ENCODE measurements at regions not wholly inside any gene's neighbourhood (a gene's known extent, or its start where the extent isn't known, plus 50 kb on each side); places are given as distances from the start of the nearest gene placed in this dataset.

GRCh38 chr20:51083447-51083846, 60.5 kb upstream of the KCNG1 start:
- no peaks in the 10 kb centered on the region for H3K27me3 ChIP-seq (replicated peaks; ENCODE audit: insufficient read depth)
- DNase-seq (ENCODE audit: low spot score): no peak
- H3K36me3 ChIP-seq: no peaks in the 10 kb centered on the region
- H3K4me1 ChIP-seq (replicated peaks): no peaks in the 10 kb centered on the region
- no peak for TF ChIP-seq POLR2A (IDR thresholded peaks at IDR 0.05)
- no peak for TF ChIP-seq CTCF (IDR thresholded peaks at IDR 0.05)
- no peak for TF ChIP-seq POLR2AphosphoS5 (IDR thresholded peaks at IDR 0.05)
- WGBS: 80% methylated on average over 4 of the region's 4 CpGs
- H3K9me3 ChIP-seq: no peaks in the 10 kb centered on the region
- intact Hi-C loops (cut with DNase I): no loop called here
- H3K4me3 ChIP-seq: no peak overlapping the region
- H3K27ac ChIP-seq: no peak overlapping the region

GRCh38 chr20:51082988-51083387, 60.1 kb upstream of the KCNG1 start:
- no peaks in the 10 kb centered on the region for H3K4me1 ChIP-seq (replicated peaks)
- H3K4me3 ChIP-seq: no peak overlapping the region
- intact Hi-C loops (cut with DNase I): no loop called here
- no peaks in the 10 kb centered on the region for H3K36me3 ChIP-seq
- no peaks in the 10 kb centered on the region for H3K9me3 ChIP-seq
- 90% methylated on average over 3 of the region's 3 CpGs for WGBS
- no peak for TF ChIP-seq POLR2AphosphoS5 (IDR thresholded peaks at IDR 0.05)
- TF ChIP-seq POLR2A (IDR thresholded peaks at IDR 0.05): no peak
- TF ChIP-seq CTCF (IDR thresholded peaks at IDR 0.05): no peak
- H3K27me3 ChIP-seq (replicated peaks; ENCODE audit: insufficient read depth): no peaks in the 10 kb centered on the region
- no peak overlapping the region for H3K27ac ChIP-seq
- DNase-seq (ENCODE audit: low spot score): no peak

GRCh38 chr20:51080516-51080915, 57.6 kb upstream of the KCNG1 start:
- 42% methylated on average over 3 of the region's 3 CpGs for WGBS

GRCh38 chr20:51079488-51079887, 56.6 kb upstream of the KCNG1 start:
- intact Hi-C loops (cut with DNase I): no loop called here
- no peak overlapping the region for H3K27ac ChIP-seq
- no peaks in the 10 kb centered on the region for H3K9me3 ChIP-seq
- no peak overlapping the region for H3K4me3 ChIP-seq
- 100% methylated on average over 2 of the region's 2 CpGs for WGBS
- no peaks in the 10 kb centered on the region for H3K4me1 ChIP-seq (replicated peaks)
- no peaks in the 10 kb centered on the region for H3K27me3 ChIP-seq (replicated peaks; ENCODE audit: insufficient read depth)
- H3K36me3 ChIP-seq: no peaks in the 10 kb centered on the region
- TF ChIP-seq POLR2AphosphoS5 (IDR thresholded peaks at IDR 0.05): no peak
- no peak for TF ChIP-seq POLR2A (IDR thresholded peaks at IDR 0.05)
- no peak for TF ChIP-seq CTCF (IDR thresholded peaks at IDR 0.05)
- DNase-seq (ENCODE audit: low spot score): no peak

More at GRCh38 chr20:51080516-51080915, 57.6 kb upstream of the KCNG1 start:
- Histone ChIP-seq H3K36me3 (no peaks in the 10 kb centered on the region), H3K4me3 (no peak overlapping the region), H3K27ac (no peak overlapping the region), H3K27me3 (replicated peaks; ENCODE audit: insufficient read depth) (no peaks in the 10 kb centered on the region), H3K9me3 (no peaks in the 10 kb centered on the region), H3K4me1 (replicated peaks) (no peaks in the 10 kb centered on the region)
- TF ChIP-seq POLR2AphosphoS5 (IDR thresholded peaks at IDR 0.05) (no peak), POLR2A (IDR thresholded peaks at IDR 0.05) (no peak)
- DNase-seq (ENCODE audit: low spot score): no peak
- intact Hi-C loops (cut with DNase I): no loop called here

- Histone ChIP-seq H3K4me3 (no peak overlapping the region), H3K4me1 (replicated peaks) (no peaks in the 10 kb centered on the region), H3K36me3 (no peaks in the 10 kb centered on the region), H3K9me3 (no peaks in the 10 kb centered on the region), H3K27ac (no peak overlapping the region), H3K27me3 (replicated peaks; ENCODE audit: insufficient read depth) (no peaks in the 10 kb centered on the region)
- intact Hi-C loops (cut with DNase I): no loop called here
- DNase-seq (ENCODE audit: low spot score): no peak
- no peak for TF ChIP-seq POLR2A (IDR thresholded peaks at IDR 0.05)
- no peak for TF ChIP-seq POLR2AphosphoS5 (IDR thresholded peaks at IDR 0.05)
- no peak for TF ChIP-seq CTCF (IDR thresholded peaks at IDR 0.05)
- WGBS: 36% methylated on average over 8 of the region's 8 CpGs
Measured at GRCh38 chr20:51077686-51078060, 54.8 kb upstream of the KCNG1 start.
